GM19099 (cell line): ENCODE measurements at regions not wholly inside any gene's neighbourhood (a gene's known extent, or its start where the extent isn't known, plus 50 kb on each side); places are given as distances from the start of the nearest gene placed in this dataset.

ENCODE experiments used
- POLR2A ChIP-seq: IDR thresholded peaks from 3 replicates; pipeline ENCODE4 v1.6.1; 2011; ENCODE audit warnings: low read depth; ENCODE audit not compliant: insufficient read length; ENCODE audit errors: extremely low read depth

DNA sequence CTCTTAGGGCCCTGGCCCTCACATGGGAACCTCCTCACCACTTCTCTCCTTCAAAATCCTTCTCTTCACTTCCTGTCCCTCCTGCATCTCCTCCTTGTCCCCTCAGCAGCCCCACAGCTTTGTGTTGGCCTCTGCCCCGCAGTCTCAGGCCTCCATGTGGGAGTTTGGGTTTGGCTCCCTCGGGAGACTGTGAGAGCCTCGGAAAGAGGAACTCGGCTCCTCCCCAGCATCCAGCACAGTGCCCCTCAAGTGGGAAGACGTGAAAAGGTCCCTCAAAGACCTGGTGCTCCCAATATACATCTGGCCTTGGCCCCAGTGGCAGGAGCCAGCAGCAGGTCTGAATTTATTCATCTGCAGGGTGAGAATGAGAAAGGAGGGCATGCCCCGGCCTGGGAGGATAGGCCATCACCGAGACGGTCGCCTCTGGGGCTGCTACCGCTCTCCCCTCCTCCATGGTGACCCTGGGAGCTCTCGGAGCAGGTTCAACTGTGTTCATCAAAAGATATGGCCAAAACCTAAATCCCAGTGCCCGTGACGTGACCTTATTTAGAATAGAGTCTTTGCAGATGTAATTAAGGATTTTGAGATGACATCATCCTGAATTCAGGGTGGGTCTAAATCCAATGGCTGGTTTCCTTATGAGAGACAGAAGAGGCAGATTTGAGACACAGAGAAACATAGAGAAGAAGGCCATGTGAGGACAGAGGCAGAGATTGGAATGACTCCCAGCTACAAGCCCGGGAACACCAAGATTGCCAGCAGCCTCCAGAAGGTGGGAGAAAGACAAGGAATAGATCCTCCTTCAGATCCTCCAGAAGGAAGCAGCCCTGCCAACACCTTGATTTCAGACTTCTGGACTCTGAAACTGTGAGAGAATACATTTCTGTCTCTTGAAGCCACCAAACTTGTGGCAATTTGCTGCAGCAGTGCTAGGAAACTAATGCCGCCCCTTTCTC lies 135.1 kb downstream of the MRM1 start:
- no peak for TF ChIP-seq POLR2A

DNA sequence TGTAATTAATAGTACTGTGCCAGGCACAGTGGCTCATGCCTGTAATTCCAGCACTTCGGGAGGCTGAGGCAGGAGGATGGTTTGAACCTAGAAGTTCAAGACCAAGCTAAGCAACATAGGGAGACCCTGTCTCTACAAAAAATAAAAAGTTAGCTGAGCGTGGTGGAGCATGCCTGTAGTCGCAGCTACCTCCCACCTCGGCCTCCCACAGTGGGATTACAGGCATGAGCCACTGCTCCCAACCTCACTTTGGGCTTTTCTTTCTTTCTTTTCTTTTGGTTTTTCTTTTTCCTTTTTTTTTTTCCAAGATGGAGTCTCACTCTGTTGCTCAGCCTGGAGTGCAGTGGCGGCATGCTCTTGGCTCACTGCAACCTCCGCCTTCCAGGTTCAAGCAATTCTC lies 137.8 kb downstream of the MRM1 start:
- TF ChIP-seq POLR2A = no peak

- no peak for TF ChIP-seq POLR2A
Measured at GRCh38 chr17:36740157-36740556, 138.8 kb downstream of the MRM1 start.

GRCh38 chr17:36741019-36741902 lies 139.9 kb downstream of the MRM1 start:
- TF ChIP-seq POLR2A = no peak

DNA sequence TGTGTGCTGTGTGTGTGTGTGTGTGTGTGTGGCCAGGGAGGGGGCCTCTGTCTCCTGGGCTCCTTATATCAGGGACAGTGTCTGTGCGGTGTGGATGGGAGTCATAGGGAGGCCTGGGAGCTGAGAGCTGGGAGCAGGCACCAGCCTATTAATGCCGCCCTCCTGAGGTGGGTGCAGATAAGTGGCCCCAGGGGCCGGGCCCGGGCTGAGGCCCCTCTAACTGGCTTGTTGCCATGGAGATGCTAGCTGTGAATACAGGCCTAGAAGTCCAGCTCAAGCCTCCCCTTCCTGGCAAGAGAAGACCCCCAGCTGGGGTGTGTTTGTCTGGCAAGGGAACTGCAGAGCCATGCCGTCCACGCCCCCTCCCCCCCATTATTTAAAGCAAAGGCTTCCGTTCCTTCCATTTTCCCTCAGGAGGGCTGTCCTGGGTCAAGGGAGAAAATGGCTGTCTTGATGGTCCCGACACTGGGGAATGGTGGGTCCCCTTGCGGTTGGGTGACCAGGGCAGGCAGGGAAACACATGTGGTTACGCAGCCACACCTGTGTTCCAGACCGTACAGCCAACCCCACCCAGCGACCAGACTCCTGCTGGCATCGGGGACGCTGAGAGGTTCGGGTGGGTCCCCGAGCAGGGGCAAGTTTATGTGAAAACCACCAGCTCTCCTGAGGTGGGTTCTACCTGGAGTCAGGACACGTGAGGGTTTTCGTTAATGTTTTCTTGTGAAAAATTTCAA lies 141.1 kb downstream of the MRM1 start:
- no peak for TF ChIP-seq POLR2A

DNA sequence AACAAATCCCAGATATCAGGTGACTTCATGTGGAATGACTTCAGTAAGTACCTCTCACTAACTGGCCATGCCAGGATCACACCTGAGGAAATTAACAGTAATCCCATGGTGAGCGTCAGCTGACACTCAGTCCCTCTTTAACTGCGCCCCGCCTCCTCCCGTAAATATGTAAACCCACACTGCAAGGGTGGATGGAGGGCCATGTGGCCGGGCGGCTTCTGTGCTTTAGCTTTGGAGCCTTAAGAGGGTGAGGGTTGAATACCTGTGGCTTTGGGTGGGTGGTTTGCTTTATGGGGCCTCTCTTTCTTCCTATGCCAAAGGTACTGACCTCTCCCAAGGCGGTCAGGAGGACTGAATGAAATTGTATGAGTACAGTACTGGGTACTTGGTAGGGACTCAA lies 141.7 kb downstream of the MRM1 start:
- no peak for TF ChIP-seq POLR2A

DNA sequence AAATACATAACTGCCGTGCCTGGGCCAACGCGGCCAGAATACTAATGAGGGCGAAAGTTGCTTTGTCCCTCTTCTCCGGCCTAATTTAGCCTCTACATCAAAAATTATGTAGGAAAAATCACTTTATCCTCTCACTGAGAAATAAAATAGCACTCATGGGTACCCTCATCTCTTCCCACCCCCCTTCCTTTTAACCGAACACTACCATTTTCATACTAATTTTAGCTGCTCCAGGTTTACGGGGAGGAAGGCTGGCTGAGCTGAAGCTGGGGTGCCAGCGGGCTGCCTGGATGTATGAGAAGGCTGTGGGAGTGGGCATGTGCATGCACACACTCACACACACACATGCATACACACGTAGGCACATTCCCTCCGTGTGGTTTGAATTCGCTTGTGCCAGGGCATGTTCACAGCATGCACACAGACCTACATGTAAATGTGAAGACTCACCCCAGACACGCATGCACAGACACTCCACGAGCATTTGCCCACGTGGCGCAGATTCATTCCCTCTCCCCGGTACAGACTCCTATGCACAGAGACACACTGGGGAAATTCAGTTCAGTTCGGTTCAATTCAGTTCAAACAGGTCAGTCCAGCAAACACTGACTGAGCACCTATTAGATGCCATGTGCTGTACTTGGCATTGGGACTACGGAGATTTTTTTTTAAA lies 145.1 kb downstream of the MRM1 start:
- no peak for TF ChIP-seq POLR2A

DNA sequence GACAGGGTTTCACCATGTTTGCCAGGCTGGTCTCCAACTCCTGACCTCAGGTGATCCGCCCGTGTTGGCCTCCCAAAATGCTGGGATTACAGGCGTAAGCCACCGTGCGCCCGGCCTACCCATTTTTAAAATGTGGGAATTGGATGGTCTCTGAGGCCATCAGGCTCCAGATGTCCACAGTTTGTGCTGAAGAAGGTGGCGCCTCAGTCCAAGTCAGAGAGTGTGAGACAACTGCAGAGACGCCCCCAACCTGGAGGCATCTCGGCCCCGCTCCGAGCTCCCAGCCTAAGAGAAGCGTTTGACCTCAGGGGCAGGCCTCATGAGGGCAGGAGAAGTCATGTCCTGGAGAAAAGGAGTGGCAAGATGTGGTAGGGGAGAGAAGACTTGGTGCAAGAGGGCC lies 146.5 kb downstream of the MRM1 start:
- no peak for TF ChIP-seq POLR2A

- no peak for TF ChIP-seq POLR2A
Measured at GRCh38 chr17:36748272-36748671, 146.9 kb downstream of the MRM1 start.

DNA sequence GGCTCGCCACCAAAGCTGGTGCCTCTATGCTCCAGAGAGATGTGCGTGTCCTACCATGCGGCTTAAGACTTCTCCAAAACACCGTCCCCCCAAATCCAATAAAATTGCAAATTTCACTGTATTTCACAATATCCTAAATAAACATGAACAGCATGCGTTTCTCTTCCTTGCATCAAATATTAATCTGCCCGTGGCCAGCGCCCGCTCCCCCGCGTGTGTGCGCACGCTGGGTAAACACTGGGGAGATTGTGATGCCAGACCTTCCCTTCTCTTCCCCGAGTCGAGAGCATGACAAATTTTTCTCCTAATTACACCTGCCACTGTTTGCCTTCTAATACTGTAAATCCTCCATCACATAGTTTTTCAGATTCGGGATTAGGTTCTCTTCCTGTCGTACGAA lies 148.1 kb downstream of the MRM1 start:
- no peak for TF ChIP-seq POLR2A

- TF ChIP-seq POLR2A = no peak
Measured at GRCh38 chr17:36750316-36750885, 149.0 kb downstream of the MRM1 start.

- no peak for TF ChIP-seq POLR2A
Measured at GRCh38 chr17:36752096-36752888, 150.9 kb downstream of the MRM1 start.

GRCh38 chr17:36755586-36755985 lies 154.2 kb downstream of the MRM1 start:
- TF ChIP-seq POLR2A = no peak
